ENCODE measurements at regions not wholly inside any gene's neighbourhood (a gene's known extent, or its start where the extent isn't known, plus 50 kb on each side); places are given as distances from the start of the nearest gene placed in this dataset.
"Not testable (repeated sequence)": the region's sequence is repeated elsewhere in the genome, so short reads cannot be mapped to it uniquely, and the experiment has no call there.

- TF ChIP-seq CTCF, POLR2A (IDR thresholded peaks at IDR 0.05): not testable (repeated sequence)
These were observed 66.1 kb upstream of the LYZL2 start for GRCh38 chr10:30695481-30696236.

Measured in Peyer's patch (tissue), 4 donors.